HG03175 (cell line): ENCODE measurements at regions not wholly inside any gene's neighbourhood (a gene's known extent, or its start where the extent isn't known, plus 50 kb on each side); places are given as distances from the start of the nearest gene placed in this dataset.

ENCODE experiments used
- ATAC-seq: cut with Tn5 transposase; IDR thresholded peaks from one replicate; pipeline ENCODE4 v1.9.1; 2021; ENCODE audit warnings: mild to moderate bottlenecking, moderate library complexity; ENCODE audit not compliant: unreplicated experiment

DNA sequence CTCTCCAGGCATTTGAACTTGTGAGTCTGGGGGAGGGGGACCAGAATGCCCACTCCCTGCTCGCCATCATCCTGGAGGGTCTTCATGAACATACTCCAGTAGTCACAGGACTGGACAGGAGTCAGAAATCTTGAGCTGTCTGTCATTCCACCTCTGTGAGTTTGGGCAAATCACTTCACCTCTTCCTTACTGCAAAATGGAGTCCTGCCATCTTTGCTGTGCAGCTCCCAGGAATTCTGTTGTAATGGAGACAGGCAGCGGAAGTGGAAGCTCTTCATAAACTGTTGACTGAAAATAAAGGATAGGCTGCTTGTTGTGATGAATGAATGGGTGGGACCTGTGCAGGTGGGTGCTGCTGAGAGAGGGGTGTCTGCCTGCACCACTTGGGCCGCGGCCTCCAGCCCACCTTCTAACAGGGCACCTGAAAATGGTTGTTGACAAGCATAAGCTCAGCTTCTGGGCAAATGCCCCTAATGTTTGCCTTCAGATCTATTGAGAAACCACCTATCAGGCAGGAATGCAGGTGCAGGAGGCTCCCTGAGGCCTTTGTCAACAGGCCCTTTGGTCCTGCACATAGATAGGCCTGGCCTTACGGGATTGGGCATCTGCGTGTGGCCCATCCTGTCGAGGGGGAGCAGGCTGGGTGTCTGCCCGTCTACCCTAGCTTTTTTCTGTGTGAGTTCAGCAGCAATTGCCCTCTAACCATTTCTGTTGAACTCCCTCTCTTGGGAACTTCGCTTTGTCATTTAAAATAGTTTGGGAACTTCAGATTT, 321.0 kb downstream of the RPS6KC1 start:
- no peak for ATAC-seq

- ATAC-seq: peak; percentile 87
These were observed 323.3 kb downstream of the RPS6KC1 start for GRCh38 chr1:213374369-213374768.

DNA sequence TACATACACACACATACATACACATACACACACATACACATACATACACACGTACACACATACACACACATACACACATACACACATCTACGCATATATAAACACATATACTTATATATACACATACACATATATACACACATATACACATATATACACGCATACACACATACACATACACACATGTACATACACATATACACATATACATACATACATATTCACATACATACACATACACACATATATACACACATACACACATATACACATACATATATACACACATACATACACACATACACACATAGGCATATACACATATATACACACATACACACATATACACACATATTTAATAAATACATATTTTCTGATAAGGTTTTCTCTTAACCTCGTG, 324.0 kb downstream of the RPS6KC1 start:
- ATAC-seq: no peak

DNA sequence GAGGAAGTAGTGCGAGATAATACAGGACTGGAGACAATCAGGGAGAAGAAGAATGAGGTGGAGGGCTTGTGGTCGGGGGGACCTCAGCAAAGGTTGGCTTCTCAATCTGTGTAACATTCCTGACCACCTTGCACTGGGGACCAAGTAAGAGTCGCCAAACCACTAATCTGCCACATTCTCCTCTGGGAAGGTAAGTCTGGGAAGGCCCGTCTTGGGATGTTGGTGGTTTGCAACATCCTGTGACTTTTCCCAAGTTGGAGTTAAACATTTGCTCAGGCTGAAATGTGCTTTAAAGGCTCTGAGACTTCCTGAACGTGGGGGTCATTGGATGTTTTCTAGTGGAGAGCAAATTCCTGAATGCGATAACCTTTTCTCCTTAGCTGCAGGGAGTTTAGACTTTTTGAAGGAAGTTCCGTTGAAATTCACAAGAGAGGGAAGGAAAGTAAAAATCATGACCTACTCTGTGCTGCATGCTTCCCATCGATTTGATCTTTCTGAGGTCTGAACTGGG, 325.9 kb downstream of the RPS6KC1 start:
- ATAC-seq: no peak

DNA sequence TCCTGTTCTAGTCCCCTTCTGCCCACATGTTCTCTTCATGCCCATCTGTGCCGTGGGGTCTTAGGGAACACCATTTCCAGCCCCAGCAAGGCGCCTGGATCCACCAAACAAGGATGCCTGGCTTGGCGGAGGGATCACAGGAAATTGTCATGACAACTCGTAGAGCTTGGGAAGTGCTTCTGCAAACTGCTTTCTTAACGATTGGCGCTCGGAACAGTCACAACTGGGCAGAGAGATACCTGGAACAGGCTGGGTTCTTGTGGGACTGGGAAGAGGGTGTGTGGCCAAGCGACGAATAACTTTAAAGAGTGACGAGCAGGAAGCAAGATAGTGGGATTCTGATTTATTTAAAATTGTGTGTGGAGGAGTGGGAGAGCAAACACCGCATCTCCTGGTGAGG, 329.8 kb downstream of the RPS6KC1 start:
- ATAC-seq: no peak

- no peak for ATAC-seq
These were observed 330.6 kb downstream of the RPS6KC1 start for GRCh38 chr1:213381572-213382084.

DNA sequence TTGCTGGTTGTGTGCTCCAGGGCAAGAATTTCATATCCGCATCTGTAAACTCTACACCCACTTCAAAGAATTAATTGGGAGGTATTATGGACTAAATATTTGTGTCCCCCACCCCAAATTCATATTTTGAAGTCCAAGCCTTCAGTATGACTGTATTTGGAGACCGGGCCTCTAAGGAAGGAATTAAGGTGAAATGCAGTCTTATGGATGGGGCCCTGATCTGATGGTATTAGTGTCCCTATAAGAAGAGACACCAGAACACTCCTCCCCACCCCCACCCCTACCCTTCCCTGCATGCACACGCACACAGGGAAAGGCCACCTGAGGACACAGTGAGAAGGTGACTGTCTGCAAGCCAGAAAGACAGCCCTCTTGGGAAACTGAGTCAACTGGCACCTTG, 332.4 kb downstream of the RPS6KC1 start:
- no peak for ATAC-seq

GRCh38 chr1:213385201-213385600, 334.2 kb downstream of the RPS6KC1 start:
- no peak for ATAC-seq

GRCh38 chr1:213385806-213386324, 334.8 kb downstream of the RPS6KC1 start:
- no peak for ATAC-seq

DNA sequence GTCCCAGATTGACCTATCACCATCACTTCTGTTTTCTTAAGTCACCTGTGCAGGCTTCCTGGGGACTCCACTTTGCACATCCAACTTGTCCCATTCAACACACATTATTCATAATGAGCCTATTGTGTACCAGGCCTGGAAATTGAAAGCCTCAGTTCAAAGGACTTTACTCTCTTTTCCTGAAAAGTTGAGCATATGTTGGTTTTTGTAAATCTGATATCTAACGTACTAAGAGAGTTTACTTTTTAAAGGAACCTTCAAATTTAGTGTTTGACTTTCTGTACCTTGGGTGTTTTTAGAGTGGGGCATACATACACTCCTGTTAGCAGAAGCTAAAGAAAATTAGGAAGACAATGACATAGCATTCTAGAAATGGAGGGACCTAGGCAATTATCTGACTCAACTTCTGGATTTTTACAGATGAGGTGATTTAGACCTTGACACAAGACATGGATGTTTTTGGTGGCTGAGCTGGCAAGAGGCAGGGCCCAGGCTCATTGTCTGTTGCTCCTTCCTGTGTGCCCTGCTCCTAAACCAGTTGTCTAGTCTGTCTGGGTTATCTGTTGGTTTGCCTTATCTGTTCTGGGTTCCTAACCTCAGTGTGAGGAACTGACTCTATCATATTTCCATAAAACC, 336.5 kb downstream of the RPS6KC1 start:
- no peak for ATAC-seq

DNA sequence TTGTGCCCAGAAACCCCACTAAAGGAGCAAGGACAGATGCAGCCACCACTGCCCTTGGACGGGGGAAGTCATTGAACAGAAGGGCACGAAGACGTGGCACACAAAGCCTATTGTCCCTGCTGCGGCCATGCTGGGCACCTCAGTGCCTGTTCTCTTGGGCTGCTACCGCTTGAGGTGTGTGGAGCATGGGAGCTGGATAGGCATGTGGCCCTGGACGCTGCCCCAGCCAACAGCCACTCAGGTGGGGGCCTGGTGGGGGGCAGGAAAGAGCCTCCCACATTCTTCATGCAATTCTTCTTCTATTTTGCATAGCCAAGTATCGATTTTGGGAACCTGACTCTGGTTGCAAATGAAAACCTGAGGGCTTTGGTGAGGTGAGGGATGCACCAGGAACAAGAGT, 337.2 kb downstream of the RPS6KC1 start:
- no peak for ATAC-seq

DNA sequence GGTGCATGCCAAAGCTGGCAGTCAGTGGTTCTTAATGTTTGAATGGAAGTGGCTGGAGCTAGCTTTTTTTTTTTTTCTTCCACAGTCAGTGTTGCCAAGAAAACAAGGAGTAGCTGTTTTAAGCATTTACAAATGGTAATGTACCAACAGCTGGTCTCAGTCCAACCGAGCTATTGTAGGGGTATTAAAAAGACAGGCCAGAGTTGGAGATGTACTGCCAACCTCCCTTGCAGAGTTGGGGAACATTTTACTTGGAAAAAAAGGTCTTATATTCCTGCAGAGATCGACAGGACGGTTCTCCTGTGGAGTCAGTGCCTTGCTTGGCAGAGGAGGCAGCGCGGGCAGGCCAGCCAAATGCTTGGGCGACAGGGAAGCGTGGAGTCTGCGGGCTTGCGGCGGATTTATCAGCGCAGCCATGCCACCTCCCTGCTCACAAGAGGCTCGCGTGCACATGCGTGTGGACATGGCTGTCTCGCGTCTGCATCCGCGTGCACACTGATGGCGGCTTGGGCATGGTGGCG, 338.1 kb downstream of the RPS6KC1 start:
- ATAC-seq: no peak

DNA sequence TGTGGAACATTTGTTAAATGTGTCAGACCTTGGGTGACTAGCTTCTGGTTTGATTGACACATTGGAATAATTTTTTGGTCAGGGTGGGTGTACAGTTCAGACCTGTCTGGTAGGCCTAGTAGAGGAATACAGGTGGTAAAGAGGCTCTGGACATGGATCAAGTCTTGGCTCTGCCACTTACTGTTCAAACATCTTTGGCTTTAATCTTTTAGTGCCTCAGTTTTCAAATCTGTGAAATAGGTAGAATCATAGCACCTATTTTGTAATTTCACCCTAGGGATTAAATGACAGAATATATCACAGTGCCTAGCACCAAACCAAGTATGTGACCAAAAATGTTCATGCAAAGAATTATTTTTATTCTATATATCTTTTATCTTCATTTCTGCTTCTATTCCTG, 340.4 kb downstream of the RPS6KC1 start:
- no peak for ATAC-seq

GRCh38 chr1:213393860-213394259, 342.8 kb downstream of the RPS6KC1 start:
- ATAC-seq: no peak

GRCh38 chr1:213394837-213395236, 343.8 kb downstream of the RPS6KC1 start:
- ATAC-seq: no peak

GRCh38 chr1:213397638-213398037, 346.6 kb downstream of the RPS6KC1 start:
- ATAC-seq: no peak

DNA sequence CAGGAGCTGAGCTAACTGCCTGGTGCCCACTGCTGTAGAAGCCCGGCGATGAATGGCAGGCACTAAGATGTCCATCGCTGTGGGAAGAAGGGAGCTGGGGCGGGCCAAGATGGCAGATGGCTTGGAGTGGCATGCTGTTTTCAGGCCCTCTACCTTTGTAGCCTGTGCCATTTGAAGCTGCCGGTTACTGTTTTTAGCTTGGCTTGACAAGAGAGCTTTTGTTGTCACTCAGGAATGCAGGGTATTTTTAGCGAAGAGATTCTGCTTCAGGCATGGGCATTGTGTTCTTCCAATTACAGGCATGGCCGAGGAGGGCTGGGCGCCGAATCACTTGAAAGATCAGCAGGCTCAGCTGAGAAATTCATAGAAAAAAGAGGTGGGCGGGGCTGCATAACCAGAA, 348.7 kb downstream of the RPS6KC1 start:
- ATAC-seq: no peak

- ATAC-seq: no peak
These were observed 358.2 kb downstream of the RPS6KC1 start for GRCh38 chr1:213409208-213409631.

GRCh38 chr1:213409971-213410370, 358.9 kb downstream of the RPS6KC1 start:
- no peak for ATAC-seq

DNA sequence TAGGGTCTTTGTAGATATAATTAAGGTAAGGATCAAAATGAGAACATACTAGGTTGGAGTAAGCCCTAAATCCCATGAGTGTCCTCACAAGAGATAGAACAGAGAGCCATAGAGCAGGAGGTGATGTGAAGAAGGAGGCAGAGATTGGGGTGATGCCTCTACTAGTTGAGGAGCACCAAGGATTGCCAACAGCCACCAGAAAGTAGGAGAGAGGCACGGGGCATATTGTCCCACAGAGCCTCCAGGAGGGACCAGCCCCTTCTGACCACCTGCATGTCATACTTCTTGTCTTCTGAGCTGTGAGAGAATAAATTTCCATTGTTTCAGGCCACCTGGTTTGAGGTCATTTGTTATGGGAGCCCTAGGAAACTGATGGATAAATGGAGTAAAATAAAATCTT, 363.3 kb downstream of the RPS6KC1 start:
- ATAC-seq: no peak

DNA sequence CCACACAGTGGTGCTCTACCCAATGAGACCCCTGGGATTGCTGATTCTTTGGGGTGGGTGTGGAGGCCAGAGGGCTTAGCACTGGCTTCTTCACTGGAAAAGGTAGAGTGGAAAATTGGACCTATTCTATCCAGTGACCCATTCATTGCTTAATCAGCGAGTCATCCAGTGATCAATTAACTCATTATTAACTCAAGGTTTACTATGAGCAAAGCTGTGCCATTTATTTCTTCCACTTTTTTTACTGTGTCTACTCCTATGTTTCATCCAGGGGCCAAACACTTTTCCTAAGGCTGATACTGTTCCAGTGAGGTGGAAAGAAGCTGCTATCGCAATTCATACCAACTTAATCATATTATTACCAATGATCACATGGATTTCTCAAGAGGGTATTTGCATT, 363.9 kb downstream of the RPS6KC1 start:
- ATAC-seq: no peak
